Bronchial epithelial cell (primary cell): ENCODE measurements at regions not wholly inside any gene's neighbourhood (a gene's known extent, or its start where the extent isn't known, plus 50 kb on each side); places are given as distances from the start of the nearest gene placed in this dataset.

Source experiments
- DNase-seq: peaks from one replicate; pipeline ENCODE4 v3.0.0-alpha.2; 2010; ENCODE audit warnings: low read depth
- FAIRE-seq: peaks from 2 replicates; lab custom pipeline; 2011; peaks lifted over from hg19 to GRCh38; lab: Jason Lieb, UNC
- H3K27me3 ChIP-seq: 2 replicates; pipeline ENCODE4 v1.5.1; 2011; ENCODE audit warnings: low read length; ENCODE audit not compliant: control insufficient read depth, insufficient read depth
- H3K36me3 ChIP-seq: 2 replicates; pipeline ENCODE4 v1.5.1; 2011; ENCODE audit warnings: low read length; ENCODE audit not compliant: control insufficient read depth, insufficient read depth
- H3K4me3 ChIP-seq: 2 replicates; pipeline ENCODE4 v1.5.1; 2011; ENCODE audit warnings: mild to moderate bottlenecking, low read depth, low read length, control low read depth
- TF ChIP-seq, protein P1 (sequence below): IDR thresholded peaks from 2 replicates; pipeline ENCODE4 v1.5.1; 2011; ENCODE audit warnings: mild to moderate bottlenecking, moderate library complexity, low read length, control low read depth, inconsistent platforms; ENCODE audit not compliant: insufficient read depth, severe bottlenecking

DNA sequence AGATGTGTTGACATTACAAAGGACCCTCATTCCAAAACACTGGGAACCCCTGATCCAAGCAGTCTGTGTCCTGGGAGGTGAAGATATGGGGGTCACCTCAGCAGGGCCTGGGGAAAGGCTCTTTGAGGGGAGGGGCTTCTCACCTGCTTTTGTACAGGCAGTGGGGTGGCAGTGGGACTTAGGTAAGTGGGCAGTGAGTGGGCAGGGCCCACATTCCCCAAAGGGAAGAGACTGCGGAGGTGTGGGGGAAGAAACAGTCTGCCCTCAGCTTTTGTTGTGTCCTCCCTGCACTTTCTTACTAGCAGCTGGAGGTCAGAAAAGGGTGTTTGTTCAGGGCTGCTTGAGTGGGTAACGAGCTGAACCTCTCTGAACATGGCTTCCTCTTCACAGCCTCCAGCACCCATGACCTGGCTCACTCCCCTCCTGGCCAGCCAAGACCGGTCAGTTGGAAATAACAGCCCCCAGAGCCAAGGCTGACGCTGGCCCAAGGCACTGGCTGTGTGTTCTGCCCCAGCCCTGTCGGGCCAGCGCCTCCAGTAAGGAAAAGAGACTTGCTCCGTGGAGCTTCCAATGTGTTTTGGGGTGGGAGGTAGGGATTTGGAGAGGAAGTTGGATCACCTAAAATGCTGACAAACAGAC lies 173.5 kb downstream of the PSMG1 start:
- no peak overlapping the region for H3K4me3 ChIP-seq
- H3K36me3 ChIP-seq, result no peaks in the 10 kb centered on the region
- DNase-seq, result no peak
- H3K27me3 ChIP-seq, result no peaks in the 10 kb centered on the region
- TF ChIP-seq, protein P1, sequence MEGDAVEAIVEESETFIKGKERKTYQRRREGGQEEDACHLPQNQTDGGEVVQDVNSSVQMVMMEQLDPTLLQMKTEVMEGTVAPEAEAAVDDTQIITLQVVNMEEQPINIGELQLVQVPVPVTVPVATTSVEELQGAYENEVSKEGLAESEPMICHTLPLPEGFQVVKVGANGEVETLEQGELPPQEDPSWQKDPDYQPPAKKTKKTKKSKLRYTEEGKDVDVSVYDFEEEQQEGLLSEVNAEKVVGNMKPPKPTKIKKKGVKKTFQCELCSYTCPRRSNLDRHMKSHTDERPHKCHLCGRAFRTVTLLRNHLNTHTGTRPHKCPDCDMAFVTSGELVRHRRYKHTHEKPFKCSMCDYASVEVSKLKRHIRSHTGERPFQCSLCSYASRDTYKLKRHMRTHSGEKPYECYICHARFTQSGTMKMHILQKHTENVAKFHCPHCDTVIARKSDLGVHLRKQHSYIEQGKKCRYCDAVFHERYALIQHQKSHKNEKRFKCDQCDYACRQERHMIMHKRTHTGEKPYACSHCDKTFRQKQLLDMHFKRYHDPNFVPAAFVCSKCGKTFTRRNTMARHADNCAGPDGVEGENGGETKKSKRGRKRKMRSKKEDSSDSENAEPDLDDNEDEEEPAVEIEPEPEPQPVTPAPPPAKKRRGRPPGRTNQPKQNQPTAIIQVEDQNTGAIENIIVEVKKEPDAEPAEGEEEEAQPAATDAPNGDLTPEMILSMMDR, result no peak
- no peak for FAIRE-seq

GRCh38 chr21:39007985-39008384 lies 175.3 kb downstream of the PSMG1 start:
- Histone ChIP-seq H3K4me3 (no peak overlapping the region), H3K36me3 (no peaks in the 10 kb centered on the region), H3K27me3 (no peaks in the 10 kb centered on the region)
- no peak for FAIRE-seq
- TF ChIP-seq, protein P1, result no peak
- DNase-seq, result no peak

DNA sequence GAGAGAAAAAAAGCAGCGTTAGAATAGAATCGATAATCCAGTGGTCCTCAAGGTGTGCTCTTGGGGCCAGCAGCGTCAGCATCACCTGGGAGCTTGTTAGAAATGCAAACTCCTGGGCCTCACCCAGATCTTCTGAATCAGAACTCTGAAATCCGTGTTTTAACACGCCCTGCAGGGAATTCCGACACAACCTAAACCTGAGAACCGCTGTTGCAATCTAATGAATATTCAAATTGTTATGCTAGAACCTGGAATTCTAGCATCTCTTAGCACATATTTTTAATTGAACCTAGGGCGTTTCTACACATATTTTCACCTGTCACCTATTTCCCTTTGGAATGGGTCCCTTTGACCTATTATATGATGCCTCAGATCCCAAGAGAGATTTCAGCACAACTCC lies 175.7 kb downstream of the PSMG1 start:
- Histone ChIP-seq H3K4me3 (no peak overlapping the region), H3K36me3 (no peaks in the 10 kb centered on the region), H3K27me3 (no peaks in the 10 kb centered on the region)
- TF ChIP-seq, protein P1, result no peak
- FAIRE-seq (peak; percentile 62), DNase-seq (peak; percentile 96)

DNA sequence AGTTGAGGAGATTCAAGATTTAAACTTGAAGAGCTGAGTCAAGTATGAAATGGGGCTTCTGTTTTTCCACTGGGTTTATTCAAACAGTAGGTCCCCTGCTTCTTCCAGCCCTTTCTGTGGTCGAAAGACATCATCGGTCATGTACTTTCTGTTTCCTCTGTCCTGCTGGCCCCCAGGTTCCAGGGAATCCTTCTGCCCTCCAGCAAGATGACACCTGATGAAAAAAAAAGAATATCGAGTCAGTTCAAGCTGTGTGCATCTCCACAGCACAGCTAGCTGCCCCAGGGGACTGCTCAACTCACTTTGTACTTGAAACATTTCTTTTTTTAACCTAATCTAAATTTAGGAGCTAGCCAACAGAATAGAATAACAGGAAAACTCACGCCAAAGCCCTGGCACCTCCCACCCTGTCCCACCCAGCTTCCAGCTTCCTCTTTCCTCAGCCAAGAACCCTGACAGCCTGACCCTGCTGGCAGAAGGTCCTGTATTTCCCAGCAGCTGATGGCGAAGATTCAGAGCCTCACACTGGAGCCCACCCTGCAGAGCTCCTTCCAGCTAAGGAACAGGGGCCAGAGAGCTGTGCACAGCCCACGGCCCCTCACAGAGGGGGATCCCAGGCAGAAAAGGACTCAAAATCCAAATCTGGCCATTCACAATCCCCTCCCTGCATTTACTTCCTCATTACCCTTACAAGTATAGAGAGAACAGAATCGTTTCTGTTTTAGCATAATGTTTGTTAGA lies 176.5 kb downstream of the PSMG1 start:
- DNase-seq, result peak; percentile 17
- no peak for FAIRE-seq

DNA sequence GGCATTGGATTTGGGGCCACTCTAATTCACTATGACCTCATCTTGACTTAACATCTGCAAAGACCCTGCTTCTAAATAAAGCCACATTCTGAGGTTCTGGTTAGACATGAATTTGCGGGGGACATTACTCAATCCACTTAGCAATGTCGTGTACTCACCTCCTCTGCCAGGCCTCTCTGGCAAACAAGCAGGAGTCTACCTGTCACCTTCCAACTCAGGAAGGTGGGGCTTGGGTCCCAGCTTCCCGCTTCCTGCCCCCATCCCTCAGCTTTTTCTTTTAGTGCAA lies 177.8 kb downstream of the PSMG1 start:
- FAIRE-seq, result no peak
- TF ChIP-seq, protein P1, result no peak

More for the DNA sequence above, 176.5 kb downstream of the PSMG1 start:
- no peaks in the 10 kb centered on the region for H3K27me3 ChIP-seq
- TF ChIP-seq, protein P1, result no peak
- no peaks in the 10 kb centered on the region for H3K36me3 ChIP-seq
- no peak overlapping the region for H3K4me3 ChIP-seq

More for the DNA sequence above, 177.8 kb downstream of the PSMG1 start:
- Histone ChIP-seq H3K27me3 (no peaks in the 10 kb centered on the region), H3K36me3 (no peaks in the 10 kb centered on the region), H3K4me3 (no peak overlapping the region)
- peak; percentile 48 for DNase-seq
